Gastrocnemius medialis (tissue), 4 donors: ENCODE measurements at regions not wholly inside any gene's neighbourhood (a gene's known extent, or its start where the extent isn't known, plus 50 kb on each side); places are given as distances from the start of the nearest gene placed in this dataset.

Experiments
- ATAC-seq, 2 donors: fragments of 150-250 bp; one replicate each; pipeline ENCODE4 v1.9.1; 2016
- DNase-seq, 2 donors: peaks; one replicate each; pipeline ENCODE4 v3.0.0-alpha.2; 2019
- H3K27ac ChIP-seq, 4 donors: fragments of 200-600 bp; sonication (generic); 1 replicate in 1 of 4; 2 replicates in 3 of 4; pipeline ENCODE4 v1.5.1; 2016 to 2018; ENCODE audit warnings: mild to moderate bottlenecking in 2 of 4, moderate library complexity in 1 of 4
- H3K27me3 ChIP-seq, 3 donors: fragments of 200-600 bp; sonication (generic) in 2 of 3; 1 replicate in 1 of 3; 2 replicates in 2 of 3; pipeline versions ENCODE4 v1.5.1 to v1.6.0; 2016 to 2019; ENCODE audit warnings: mild to moderate bottlenecking in 1 of 3, moderate library complexity in 1 of 3
- H3K36me3 ChIP-seq, 2 donors: fragments of 200-600 bp; sonication (generic) in 1 of 2; one replicate each; pipeline ENCODE4 v1.5.1; 2017 to 2018
- H3K4me1 ChIP-seq, 2 donors: fragments of 200-600 bp; sonication (generic) in 1 of 2; one replicate each; pipeline ENCODE4 v1.5.1; 2016 to 2017; ENCODE audit warnings: mild to moderate bottlenecking in 2 of 2
- H3K4me3 ChIP-seq, 4 donors: fragments of 200-600 bp; sonication (generic) in 3 of 4; 1 replicate in 1 of 4; 2 replicates in 3 of 4; pipeline ENCODE4 v1.5.1; 2016 to 2019; ENCODE audit warnings: mild to moderate bottlenecking in 2 of 4
- H3K9me3 ChIP-seq, 3 donors: fragments of 200-600 bp; sonication (generic) in 2 of 3; 1 replicate in 1 of 3; 2 replicates in 2 of 3; pipeline ENCODE4 v1.5.1; 2016 to 2019
- POLR2A ChIP-seq, 2 donors: fragments of 450-650 bp; IDR thresholded peaks; one replicate each; pipeline ENCODE4 v1.6.1; 2017; ENCODE audit warnings: antibody characterized with exemption in 2 of 2, mild to moderate bottlenecking in 2 of 2, moderate library complexity in 2 of 2
- in situ Hi-C, 4 donors: fragments of 200-750 bp; cut with MboI; loops; one replicate each; pipeline versions ENCODE4 v1.15.0 to v1.8.0; 2017; ENCODE audit warnings: low sequenced_read_pairs in 4 of 4
- intact Hi-C: fragments of 100-400 bp; cut with DNase I; formaldehyde crosslinking; loops from one replicate; pipeline ENCODE4 v1.15.1; 2023; ENCODE audit warnings: low total_unique reads
- TF ChIP-seq, protein P1 (sequence below), 5 experiments: fragments of 450-650 bp in 3 of 5; fragments of 200-600 bp in 2 of 5; sonication (generic) in 2 of 5; IDR thresholded peaks in 4 of 5; conservative IDR thresholded peaks in 1 of 5; 1 replicate in 4 of 5; 2 replicates in 1 of 5; pipeline ENCODE4 v1.5.1; 2016 to 2019; ENCODE audit warnings: antibody characterized with exemption in 5 of 5, mild to moderate bottlenecking in 3 of 5, moderate library complexity in 3 of 5

DNA sequence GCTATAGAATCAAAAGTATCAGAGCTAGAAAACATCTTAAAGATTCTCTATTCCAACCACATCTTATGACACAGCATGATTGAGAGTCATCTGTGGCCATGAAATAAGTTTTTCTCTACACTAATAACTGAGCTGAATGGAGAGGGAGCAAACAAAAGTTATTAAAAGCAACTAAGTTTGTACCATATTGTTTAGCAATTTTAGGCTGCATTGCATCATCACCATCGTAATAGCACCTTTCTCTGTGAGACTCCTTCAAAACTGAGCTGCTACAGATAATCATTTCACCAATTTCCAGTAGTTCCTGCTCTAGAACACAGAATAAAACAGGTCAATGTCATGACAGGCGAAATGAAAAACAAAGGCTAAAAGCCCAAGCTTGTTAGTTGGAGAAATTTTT lies 1183.9 kb downstream of the DIAPH3 start:
- intact Hi-C loops, result no loop called here
- in situ Hi-C loops, result no loop called here
- H3K27ac ChIP-seq, result no peak overlapping the region
- no peaks in the 10 kb centered on the region for H3K4me1 ChIP-seq
- no peaks in the 10 kb centered on the region for H3K27me3 ChIP-seq
- ATAC-seq (no peak), DNase-seq (no peak)
- no peak overlapping the region for H3K4me3 ChIP-seq
- no peaks in the 10 kb centered on the region for H3K9me3 ChIP-seq
- no peaks in the 10 kb centered on the region for H3K36me3 ChIP-seq
- TF ChIP-seq, protein P1, sequence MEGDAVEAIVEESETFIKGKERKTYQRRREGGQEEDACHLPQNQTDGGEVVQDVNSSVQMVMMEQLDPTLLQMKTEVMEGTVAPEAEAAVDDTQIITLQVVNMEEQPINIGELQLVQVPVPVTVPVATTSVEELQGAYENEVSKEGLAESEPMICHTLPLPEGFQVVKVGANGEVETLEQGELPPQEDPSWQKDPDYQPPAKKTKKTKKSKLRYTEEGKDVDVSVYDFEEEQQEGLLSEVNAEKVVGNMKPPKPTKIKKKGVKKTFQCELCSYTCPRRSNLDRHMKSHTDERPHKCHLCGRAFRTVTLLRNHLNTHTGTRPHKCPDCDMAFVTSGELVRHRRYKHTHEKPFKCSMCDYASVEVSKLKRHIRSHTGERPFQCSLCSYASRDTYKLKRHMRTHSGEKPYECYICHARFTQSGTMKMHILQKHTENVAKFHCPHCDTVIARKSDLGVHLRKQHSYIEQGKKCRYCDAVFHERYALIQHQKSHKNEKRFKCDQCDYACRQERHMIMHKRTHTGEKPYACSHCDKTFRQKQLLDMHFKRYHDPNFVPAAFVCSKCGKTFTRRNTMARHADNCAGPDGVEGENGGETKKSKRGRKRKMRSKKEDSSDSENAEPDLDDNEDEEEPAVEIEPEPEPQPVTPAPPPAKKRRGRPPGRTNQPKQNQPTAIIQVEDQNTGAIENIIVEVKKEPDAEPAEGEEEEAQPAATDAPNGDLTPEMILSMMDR (IDR thresholded peaks at IDR 0.05 in 4 of 5, conservative IDR thresholded peaks at IDR 0.05 in 1 of 5), result no peak
- TF ChIP-seq POLR2A (IDR thresholded peaks at IDR 0.05), result no peak

DNA sequence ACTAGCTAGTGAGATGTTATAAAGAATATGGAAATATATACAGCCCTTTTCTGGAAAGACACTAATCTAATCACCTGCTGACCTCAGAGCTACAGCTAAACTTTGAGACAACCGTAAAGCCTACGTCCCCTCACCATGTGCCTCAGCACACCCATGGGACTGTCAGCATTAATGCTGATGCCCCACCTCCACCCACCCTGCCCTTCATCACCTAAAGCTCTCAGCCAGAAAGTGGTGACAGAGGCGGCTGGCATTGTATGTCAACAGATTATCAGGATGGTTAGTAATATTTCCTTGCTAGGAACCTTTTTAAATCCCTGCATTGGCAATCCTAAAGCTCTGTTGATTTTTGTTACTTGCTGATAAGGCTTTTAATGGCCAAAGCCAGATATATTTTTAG lies 1177.9 kb downstream of the DIAPH3 start:
- no peaks in the 10 kb centered on the region for H3K4me1 ChIP-seq
- intact Hi-C loops (no loop called here), in situ Hi-C loops (no loop called here)
- H3K27me3 ChIP-seq, result no peaks in the 10 kb centered on the region
- TF ChIP-seq POLR2A (IDR thresholded peaks at IDR 0.05), result no peak
- TF ChIP-seq, protein P1 (IDR thresholded peaks at IDR 0.05 in 4 of 5, conservative IDR thresholded peaks at IDR 0.05 in 1 of 5), result no peak
- ATAC-seq (no peak), DNase-seq (no peak)
- H3K36me3 ChIP-seq, result no peaks in the 10 kb centered on the region
- no peak overlapping the region for H3K27ac ChIP-seq
- no peaks in the 10 kb centered on the region for H3K9me3 ChIP-seq
- H3K4me3 ChIP-seq, result no peak overlapping the region

DNA sequence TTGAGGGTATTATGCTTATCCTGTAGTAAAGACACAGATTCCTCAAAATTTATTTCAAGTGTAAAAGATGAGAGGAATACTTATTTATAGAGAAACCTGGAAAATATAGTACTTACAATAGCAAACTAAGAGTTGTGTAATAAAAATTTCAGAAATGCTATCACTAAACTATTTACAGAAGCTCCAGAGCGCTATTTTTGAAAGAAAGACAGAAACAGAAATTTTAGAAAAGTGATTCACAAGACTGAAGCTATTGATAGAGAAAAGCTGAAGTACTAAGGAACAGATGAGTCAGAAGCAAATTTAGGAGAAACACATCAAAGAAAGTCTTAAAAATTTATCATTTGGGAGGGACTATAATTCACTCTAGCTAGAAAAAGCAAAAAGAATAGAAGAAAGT lies 1174.2 kb downstream of the DIAPH3 start:
- H3K9me3 ChIP-seq, result no peaks in the 10 kb centered on the region
- no peaks in the 10 kb centered on the region for H3K27me3 ChIP-seq
- H3K36me3 ChIP-seq, result no peaks in the 10 kb centered on the region
- intact Hi-C loops, result no loop called here
- ATAC-seq (no peak), DNase-seq (no peak)
- no peak overlapping the region for H3K27ac ChIP-seq
- no peak overlapping the region for H3K4me3 ChIP-seq
- in situ Hi-C loops, result no loop called here
- no peaks in the 10 kb centered on the region for H3K4me1 ChIP-seq
- no peak for TF ChIP-seq POLR2A (IDR thresholded peaks at IDR 0.05)
- TF ChIP-seq, protein P1 (IDR thresholded peaks at IDR 0.05 in 4 of 5, conservative IDR thresholded peaks at IDR 0.05 in 1 of 5), result no peak

DNA sequence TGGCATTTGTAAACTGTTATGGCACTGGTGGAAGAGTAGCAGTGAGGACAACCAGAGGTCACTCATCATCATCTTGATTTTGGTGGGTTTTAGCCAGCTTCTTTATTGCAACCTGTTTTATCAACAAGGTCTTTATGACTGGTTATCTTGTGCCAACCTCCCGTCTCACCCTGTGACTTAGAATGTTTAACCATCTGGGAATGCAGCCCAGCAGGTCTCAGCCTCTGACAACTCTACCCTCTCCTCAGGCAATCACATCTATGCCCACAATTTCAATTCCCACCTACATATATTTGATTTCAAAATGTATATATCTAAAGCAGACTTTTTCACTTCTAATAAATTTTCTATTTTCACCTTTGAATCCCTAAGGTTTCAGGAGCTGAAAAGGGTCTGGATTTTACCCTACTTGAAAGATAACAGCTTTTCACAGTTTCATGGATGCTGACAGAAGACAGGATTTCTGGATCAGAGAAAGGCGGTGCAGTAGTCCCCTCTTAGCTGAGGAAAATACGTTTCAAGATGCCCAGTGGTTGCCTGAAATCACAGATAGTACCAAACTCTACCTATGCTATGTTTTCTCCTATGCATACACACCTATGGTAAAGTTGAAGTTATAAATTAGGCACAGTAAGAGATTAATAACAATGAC lies 1171.8 kb downstream of the DIAPH3 start:
- DNase-seq (no peak), ATAC-seq (no peak)
- TF ChIP-seq, protein P1 (IDR thresholded peaks at IDR 0.05 in 4 of 5, conservative IDR thresholded peaks at IDR 0.05 in 1 of 5), result no peak
- no peak for TF ChIP-seq POLR2A (IDR thresholded peaks at IDR 0.05)
- in situ Hi-C loops (no loop called here), intact Hi-C loops (no loop called here)
- H3K27ac ChIP-seq, result no peak overlapping the region
- H3K9me3 ChIP-seq, result no peaks in the 10 kb centered on the region
- H3K27me3 ChIP-seq, result no peaks in the 10 kb centered on the region
- no peaks in the 10 kb centered on the region for H3K4me1 ChIP-seq
- H3K36me3 ChIP-seq, result no peaks in the 10 kb centered on the region
- no peak overlapping the region for H3K4me3 ChIP-seq

DNA sequence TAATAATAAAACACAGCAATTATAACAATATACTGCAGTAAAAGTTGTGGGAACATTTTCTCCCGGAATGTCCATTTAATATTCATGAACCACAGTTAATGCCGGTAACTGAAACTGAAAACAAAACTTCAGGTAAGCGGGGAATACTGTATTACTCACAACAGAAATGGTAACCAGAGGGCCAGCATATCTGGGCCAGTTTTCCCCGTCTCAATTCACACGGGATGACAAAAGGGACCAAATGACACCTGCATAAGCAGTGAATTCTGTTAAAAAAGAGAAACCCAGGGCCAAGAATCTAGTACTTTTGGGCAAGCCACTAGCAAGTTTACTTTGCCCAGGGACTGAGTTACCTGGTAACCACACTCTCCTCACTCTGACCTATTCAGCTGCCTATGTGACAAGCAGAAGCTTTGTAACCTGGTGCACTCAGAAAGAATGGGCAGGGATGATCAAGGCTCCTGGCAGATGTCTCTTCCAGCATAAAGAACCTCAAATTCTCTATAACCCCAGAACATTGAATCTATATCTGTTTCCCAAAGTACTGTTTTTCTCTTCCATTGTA lies 1171.2 kb downstream of the DIAPH3 start:
- intact Hi-C loops, result no loop called here
- Histone ChIP-seq H3K27ac (no peak overlapping the region), H3K36me3 (no peaks in the 10 kb centered on the region), H3K4me1 (no peaks in the 10 kb centered on the region), H3K9me3 (no peaks in the 10 kb centered on the region), H3K4me3 (no peak overlapping the region), H3K27me3 (no peaks in the 10 kb centered on the region)
- in situ Hi-C loops, result no loop called here
- TF ChIP-seq, protein P1 (IDR thresholded peaks at IDR 0.05 in 4 of 5, conservative IDR thresholded peaks at IDR 0.05 in 1 of 5), result no peak
- no peak for TF ChIP-seq POLR2A (IDR thresholded peaks at IDR 0.05)
- no peak for ATAC-seq
- DNase-seq, result no peak
